ENCODE measurements at regions not wholly inside any gene's neighbourhood (a gene's known extent, or its start where the extent isn't known, plus 50 kb on each side); places are given as distances from the start of the nearest gene placed in this dataset.

GRCh38 chr14:104499784-104500760 lies 79.5 kb upstream of the C14orf180 start:
- no peak overlapping the region for H2BK5ac ChIP-seq (ENCODE audit: low read depth, low read length, poor library complexity)
- H2AFZ ChIP-seq (ENCODE audit: insufficient read depth, low read length, poor library complexity), result no peak overlapping the region
- H3K4ac ChIP-seq (ENCODE audit: low read depth, low read length), result no peak overlapping the region
- H3K27me3 ChIP-seq (ENCODE audit: insufficient read depth, low read length), result no peaks in the 10 kb centered on the region
- no peak overlapping the region for H4K8ac ChIP-seq (ENCODE audit: low read depth, low read length)
- H3K23ac ChIP-seq (ENCODE audit: low read length), result no peak overlapping the region
- no CpG with 5 or more reads among the region's 15 CpGs for WGBS (ENCODE audit: extremely low coverage, insufficient coverage, insufficient read length)
- no peak overlapping the region for H4K12ac ChIP-seq (ENCODE audit: low read depth, low read length)
- H3K79me2 ChIP-seq (ENCODE audit: control insufficient read depth, insufficient read depth, low read length, poor library complexity), result no peaks in the 10 kb centered on the region
- no peak overlapping the region for H3K4me3 ChIP-seq (ENCODE audit: low read depth, low read length)
- H4K91ac ChIP-seq (ENCODE audit: low read depth, low read length), result no peak overlapping the region
- H2BK12ac ChIP-seq (ENCODE audit: low read length), result no peak overlapping the region
- no peak overlapping the region for H3K18ac ChIP-seq (ENCODE audit: low read length)
- no peak overlapping the region for H3K9ac ChIP-seq (ENCODE audit: low read length)
- H3K27ac ChIP-seq (ENCODE audit: low read depth, low read length), result no peak overlapping the region
- H3K14ac ChIP-seq (ENCODE audit: low read length), result no peak overlapping the region
- H3K4me1 ChIP-seq (ENCODE audit: control insufficient read depth in 1 of 2, insufficient read depth in 2 of 2, low read length in 2 of 2), result no peaks in the 10 kb centered on the region
- H2BK120ac ChIP-seq (ENCODE audit: insufficient read depth, low read length, poor library complexity), result no peak overlapping the region
- no peak for DNase-seq
- H3K79me1 ChIP-seq (ENCODE audit: low read length), result no peaks in the 10 kb centered on the region
- peaks cover 6% of the 10 kb centered on the region for H3K9me3 ChIP-seq (ENCODE audit: insufficient read depth, low read depth, low read length)
- no peaks in the 10 kb centered on the region for H3K36me3 ChIP-seq (ENCODE audit: control insufficient read depth in 1 of 2, insufficient read depth in 2 of 2, low read length in 2 of 2)
- no peak overlapping the region for H2AK5ac ChIP-seq (ENCODE audit: low read length)
- H3K4me2 ChIP-seq (ENCODE audit: low read length), result no peak overlapping the region

- Histone ChIP-seq H3K79me2 (ENCODE audit: control insufficient read depth, insufficient read depth, low read length, poor library complexity) (no peaks in the 10 kb centered on the region), H2AFZ (ENCODE audit: insufficient read depth, low read length, poor library complexity) (no peak overlapping the region), H4K91ac (ENCODE audit: low read depth, low read length) (no peak overlapping the region), H3K27ac (ENCODE audit: low read depth, low read length) (no peak overlapping the region), H3K9ac (ENCODE audit: low read length) (no peak overlapping the region), H4K8ac (ENCODE audit: low read depth, low read length) (no peak overlapping the region), H3K4me1 (ENCODE audit: control insufficient read depth in 1 of 2, insufficient read depth in 2 of 2, low read length in 2 of 2) (no peaks in the 10 kb centered on the region), H3K9me3 (ENCODE audit: insufficient read depth, low read depth, low read length) (peaks cover 3% of the 10 kb centered on the region), H3K14ac (ENCODE audit: low read length) (no peak overlapping the region), H2BK5ac (ENCODE audit: low read depth, low read length, poor library complexity) (no peak overlapping the region), H3K4me3 (ENCODE audit: low read depth, low read length) (no peak overlapping the region), H3K18ac (ENCODE audit: low read length) (no peak overlapping the region), H2AK5ac (ENCODE audit: low read length) (no peak overlapping the region), H2BK120ac (ENCODE audit: insufficient read depth, low read length, poor library complexity) (no peak overlapping the region), H4K12ac (ENCODE audit: low read depth, low read length) (no peak overlapping the region), H2BK12ac (ENCODE audit: low read length) (no peak overlapping the region), H3K4me2 (ENCODE audit: low read length) (no peak overlapping the region), H3K4ac (ENCODE audit: low read depth, low read length) (no peak overlapping the region), H3K36me3 (ENCODE audit: control insufficient read depth in 1 of 2, insufficient read depth in 2 of 2, low read length in 2 of 2) (no peaks in the 10 kb centered on the region), H3K23ac (ENCODE audit: low read length) (no peak overlapping the region), H3K79me1 (ENCODE audit: low read length) (no peaks in the 10 kb centered on the region), H3K27me3 (ENCODE audit: insufficient read depth, low read length) (no peaks in the 10 kb centered on the region)
- DNase-seq, result no peak
- WGBS (ENCODE audit: extremely low coverage, insufficient coverage, insufficient read length), result no CpG with 5 or more reads among the region's 1 CpG
Measured at GRCh38 chr14:104502060-104502459, 77.5 kb upstream of the C14orf180 start.

GRCh38 chr14:104503691-104504090 lies 75.9 kb upstream of the C14orf180 start:
- Histone ChIP-seq H3K79me2 (ENCODE audit: control insufficient read depth, insufficient read depth, low read length, poor library complexity) (no peaks in the 10 kb centered on the region), H3K36me3 (ENCODE audit: control insufficient read depth in 1 of 2, insufficient read depth in 2 of 2, low read length in 2 of 2) (no peaks in the 10 kb centered on the region), H4K12ac (ENCODE audit: low read depth, low read length) (no peak overlapping the region), H3K4me2 (ENCODE audit: low read length) (no peak overlapping the region), H3K9me3 (ENCODE audit: insufficient read depth, low read depth, low read length) (peaks cover 3% of the 10 kb centered on the region), H3K79me1 (ENCODE audit: low read length) (no peaks in the 10 kb centered on the region), H3K27me3 (ENCODE audit: insufficient read depth, low read length) (no peaks in the 10 kb centered on the region), H3K4me1 (ENCODE audit: control insufficient read depth in 1 of 2, insufficient read depth in 2 of 2, low read length in 2 of 2) (no peaks in the 10 kb centered on the region), H2BK120ac (ENCODE audit: insufficient read depth, low read length, poor library complexity) (no peak overlapping the region), H3K9ac (ENCODE audit: low read length) (no peak overlapping the region), H3K4ac (ENCODE audit: low read depth, low read length) (no peak overlapping the region), H3K4me3 (ENCODE audit: low read depth, low read length) (no peak overlapping the region), H3K27ac (ENCODE audit: low read depth, low read length) (no peak overlapping the region), H3K14ac (ENCODE audit: low read length) (no peak overlapping the region), H4K8ac (ENCODE audit: low read depth, low read length) (no peak overlapping the region), H2BK5ac (ENCODE audit: low read depth, low read length, poor library complexity) (no peak overlapping the region), H2AK5ac (ENCODE audit: low read length) (no peak overlapping the region), H2AFZ (ENCODE audit: insufficient read depth, low read length, poor library complexity) (no peak overlapping the region), H4K91ac (ENCODE audit: low read depth, low read length) (no peak overlapping the region), H2BK12ac (ENCODE audit: low read length) (no peak overlapping the region), H3K23ac (ENCODE audit: low read length) (no peak overlapping the region), H3K18ac (ENCODE audit: low read length) (no peak overlapping the region)
- WGBS (ENCODE audit: extremely low coverage, insufficient coverage, insufficient read length), result no CpG with 5 or more reads among the region's 6 CpGs
- no peak for DNase-seq

GRCh38 chr14:104504172-104504735 lies 75.3 kb upstream of the C14orf180 start:
- Histone ChIP-seq H3K18ac (ENCODE audit: low read length) (no peak overlapping the region), H4K12ac (ENCODE audit: low read depth, low read length) (no peak overlapping the region), H3K4ac (ENCODE audit: low read depth, low read length) (no peak overlapping the region), H2BK12ac (ENCODE audit: low read length) (no peak overlapping the region), H3K79me1 (ENCODE audit: low read length) (no peaks in the 10 kb centered on the region), H4K91ac (ENCODE audit: low read depth, low read length) (no peak overlapping the region), H3K79me2 (ENCODE audit: control insufficient read depth, insufficient read depth, low read length, poor library complexity) (no peaks in the 10 kb centered on the region), H3K4me1 (ENCODE audit: control insufficient read depth in 1 of 2, insufficient read depth in 2 of 2, low read length in 2 of 2) (no peaks in the 10 kb centered on the region), H4K8ac (ENCODE audit: low read depth, low read length) (no peak overlapping the region), H2AK5ac (ENCODE audit: low read length) (no peak overlapping the region), H3K4me3 (ENCODE audit: low read depth, low read length) (no peak overlapping the region), H3K4me2 (ENCODE audit: low read length) (no peak overlapping the region), H3K14ac (ENCODE audit: low read length) (no peak overlapping the region), H3K36me3 (ENCODE audit: control insufficient read depth in 1 of 2, insufficient read depth in 2 of 2, low read length in 2 of 2) (no peaks in the 10 kb centered on the region), H3K27me3 (ENCODE audit: insufficient read depth, low read length) (no peaks in the 10 kb centered on the region), H2AFZ (ENCODE audit: insufficient read depth, low read length, poor library complexity) (no peak overlapping the region), H3K23ac (ENCODE audit: low read length) (no peak overlapping the region), H2BK120ac (ENCODE audit: insufficient read depth, low read length, poor library complexity) (no peak overlapping the region), H3K9me3 (ENCODE audit: insufficient read depth, low read depth, low read length) (peaks cover 3% of the 10 kb centered on the region), H3K9ac (ENCODE audit: low read length) (no peak overlapping the region), H2BK5ac (ENCODE audit: low read depth, low read length, poor library complexity) (no peak overlapping the region), H3K27ac (ENCODE audit: low read depth, low read length) (no peak overlapping the region)
- DNase-seq, result no peak
- WGBS (ENCODE audit: extremely low coverage, insufficient coverage, insufficient read length), result no CpG with 5 or more reads among the region's 7 CpGs
